GM12891 (cell line): ENCODE measurements at regions not wholly inside any gene's neighbourhood (a gene's known extent, or its start where the extent isn't known, plus 50 kb on each side); places are given as distances from the start of the nearest gene placed in this dataset.

Experiments
- POLR2A ChIP-seq: IDR thresholded peaks from 2 replicates; pipeline ENCODE4 v1.6.1; 2011; ENCODE audit warnings: low read depth, low read length, control low read depth
- POLR2AphosphoS5 ChIP-seq: IDR thresholded peaks from 2 replicates; pipeline ENCODE4 v1.6.1; 2011; ENCODE audit warnings: low read depth, low read length, control low read depth
- POU2F2 ChIP-seq: IDR thresholded peaks from 2 replicates; pipeline ENCODE4 v1.6.1; 2011; ENCODE audit warnings: low read depth, mild to moderate bottlenecking, control low read depth, low read length, moderate library complexity
- SPI1 ChIP-seq: IDR thresholded peaks from 2 replicates; pipeline ENCODE4 v1.6.1; 2011; ENCODE audit warnings: low read depth, low read length, control low read depth

- TF ChIP-seq POLR2A (no peak), SPI1 (no peak), POU2F2 (no peak), POLR2AphosphoS5 (no peak)
Measured at GRCh38 chr7:90064370-90064769, 89.9 kb upstream of the STEAP1 start.
